LNCAP (cell line): ENCODE measurements at regions not wholly inside any gene's neighbourhood (a gene's known extent, or its start where the extent isn't known, plus 50 kb on each side); places are given as distances from the start of the nearest gene placed in this dataset.

Source experiments
- TF ChIP-seq, protein P1 (sequence below): fragments of 450-650 bp; IDR thresholded peaks from 2 replicates; pipeline ENCODE4 v1.5.1; 2017; ENCODE audit warnings: mild to moderate bottlenecking

DNA sequence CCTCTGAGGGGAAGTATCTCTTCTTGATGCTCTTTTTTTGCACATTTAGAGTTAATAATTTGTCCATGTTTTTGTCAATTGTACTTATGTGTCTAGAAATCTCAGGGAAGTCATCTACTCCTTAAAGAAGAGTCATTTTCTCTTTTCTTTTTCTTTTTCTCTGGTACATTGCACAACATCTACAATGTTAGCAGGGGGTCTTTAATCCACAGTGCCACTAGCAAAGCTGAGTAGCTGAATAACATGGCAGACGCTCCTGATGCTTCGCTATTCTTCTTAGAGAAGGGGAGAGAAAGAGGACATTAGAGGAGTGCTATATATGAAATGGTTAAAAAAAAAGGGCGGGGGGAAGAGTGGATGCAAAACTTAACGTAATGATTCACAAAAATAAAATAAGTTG lies 399.6 kb upstream of the CWC22 start:
- TF ChIP-seq, protein P1, sequence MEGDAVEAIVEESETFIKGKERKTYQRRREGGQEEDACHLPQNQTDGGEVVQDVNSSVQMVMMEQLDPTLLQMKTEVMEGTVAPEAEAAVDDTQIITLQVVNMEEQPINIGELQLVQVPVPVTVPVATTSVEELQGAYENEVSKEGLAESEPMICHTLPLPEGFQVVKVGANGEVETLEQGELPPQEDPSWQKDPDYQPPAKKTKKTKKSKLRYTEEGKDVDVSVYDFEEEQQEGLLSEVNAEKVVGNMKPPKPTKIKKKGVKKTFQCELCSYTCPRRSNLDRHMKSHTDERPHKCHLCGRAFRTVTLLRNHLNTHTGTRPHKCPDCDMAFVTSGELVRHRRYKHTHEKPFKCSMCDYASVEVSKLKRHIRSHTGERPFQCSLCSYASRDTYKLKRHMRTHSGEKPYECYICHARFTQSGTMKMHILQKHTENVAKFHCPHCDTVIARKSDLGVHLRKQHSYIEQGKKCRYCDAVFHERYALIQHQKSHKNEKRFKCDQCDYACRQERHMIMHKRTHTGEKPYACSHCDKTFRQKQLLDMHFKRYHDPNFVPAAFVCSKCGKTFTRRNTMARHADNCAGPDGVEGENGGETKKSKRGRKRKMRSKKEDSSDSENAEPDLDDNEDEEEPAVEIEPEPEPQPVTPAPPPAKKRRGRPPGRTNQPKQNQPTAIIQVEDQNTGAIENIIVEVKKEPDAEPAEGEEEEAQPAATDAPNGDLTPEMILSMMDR = no peak

DNA sequence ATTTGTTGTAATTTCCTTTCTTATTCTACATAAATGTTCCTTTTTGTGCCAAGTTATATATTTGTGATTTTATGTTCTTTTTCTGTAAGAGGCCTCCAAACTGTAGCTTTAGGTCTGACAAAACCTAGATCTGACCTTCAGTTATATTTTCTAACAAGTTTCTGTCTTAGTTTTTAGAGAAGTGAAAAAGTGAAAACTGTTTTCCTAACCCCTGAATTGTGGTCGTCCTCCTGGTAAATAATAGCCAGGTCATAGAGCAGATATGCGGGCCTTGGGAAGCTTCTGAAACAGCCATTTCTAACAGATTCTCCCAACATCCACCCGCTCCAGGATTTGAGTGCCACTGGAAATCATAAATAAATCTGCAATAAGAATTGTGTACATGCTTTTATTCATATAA lies 398.4 kb upstream of the CWC22 start:
- TF ChIP-seq, protein P1 = no peak

DNA sequence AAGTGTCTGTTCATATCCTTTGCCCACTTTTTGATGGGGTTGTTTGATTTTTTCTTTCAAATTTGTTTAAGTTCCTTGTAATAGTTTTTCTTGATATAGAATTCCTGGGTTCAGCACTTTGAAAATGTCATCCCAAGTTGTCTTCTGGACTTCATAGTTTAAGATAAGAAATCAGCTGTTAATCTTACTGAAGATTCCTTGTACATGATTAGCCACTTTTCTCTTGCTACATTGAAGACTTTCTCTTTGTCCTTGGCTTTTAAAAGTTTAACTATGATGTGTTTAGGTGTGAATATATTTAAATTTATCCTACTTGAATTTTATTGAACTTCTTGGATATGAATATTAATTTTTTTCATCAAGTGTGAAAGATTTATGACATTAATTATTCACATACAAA lies 387.2 kb upstream of the CWC22 start:
- TF ChIP-seq, protein P1 = no peak

DNA sequence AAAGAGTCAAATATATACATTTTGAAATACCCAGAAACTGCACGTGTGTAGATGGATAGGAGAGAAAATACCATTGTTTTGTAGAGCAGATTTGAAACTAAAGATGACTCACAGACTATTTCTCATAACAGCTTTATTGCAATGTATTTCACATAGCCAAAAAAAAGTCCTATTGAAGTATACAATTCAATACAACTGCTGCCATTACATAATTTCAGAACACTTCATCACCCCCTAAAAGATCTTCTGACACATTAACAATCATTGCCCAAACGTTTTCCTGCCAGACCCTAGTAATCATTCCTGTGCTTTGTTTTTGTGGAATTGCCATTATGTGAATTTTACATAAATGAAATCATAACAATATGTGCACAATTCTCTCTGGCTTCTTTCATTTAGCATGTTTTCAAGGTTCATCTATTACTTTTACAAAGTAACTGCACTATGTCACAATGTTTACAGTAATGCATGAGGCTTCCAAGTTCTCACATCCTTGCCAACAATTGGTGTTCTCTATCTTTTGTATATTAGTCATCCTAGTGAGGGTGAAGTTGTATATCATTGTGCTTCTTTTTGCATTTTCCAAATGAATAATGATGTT lies 378.6 kb upstream of the CWC22 start:
- TF ChIP-seq, protein P1 = no peak

DNA sequence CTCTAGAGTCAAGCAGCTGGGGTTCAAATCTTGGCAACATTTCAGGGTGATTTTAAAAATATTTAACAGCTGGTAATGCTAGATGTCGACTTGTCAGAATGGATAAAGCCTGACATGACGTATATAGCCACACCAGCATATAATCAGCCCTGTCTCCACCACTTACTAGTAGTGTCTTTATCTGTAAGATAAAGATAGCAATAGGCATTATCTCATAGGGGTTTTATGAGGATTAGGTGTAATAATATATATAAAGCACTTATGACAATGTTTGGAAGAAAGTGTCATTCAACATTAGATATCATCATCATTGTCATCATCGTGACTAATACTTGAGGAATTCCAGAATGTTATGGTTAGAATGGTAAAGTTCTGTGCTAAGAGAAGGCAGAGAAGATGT lies 369.0 kb upstream of the CWC22 start:
- TF ChIP-seq, protein P1 = no peak

DNA sequence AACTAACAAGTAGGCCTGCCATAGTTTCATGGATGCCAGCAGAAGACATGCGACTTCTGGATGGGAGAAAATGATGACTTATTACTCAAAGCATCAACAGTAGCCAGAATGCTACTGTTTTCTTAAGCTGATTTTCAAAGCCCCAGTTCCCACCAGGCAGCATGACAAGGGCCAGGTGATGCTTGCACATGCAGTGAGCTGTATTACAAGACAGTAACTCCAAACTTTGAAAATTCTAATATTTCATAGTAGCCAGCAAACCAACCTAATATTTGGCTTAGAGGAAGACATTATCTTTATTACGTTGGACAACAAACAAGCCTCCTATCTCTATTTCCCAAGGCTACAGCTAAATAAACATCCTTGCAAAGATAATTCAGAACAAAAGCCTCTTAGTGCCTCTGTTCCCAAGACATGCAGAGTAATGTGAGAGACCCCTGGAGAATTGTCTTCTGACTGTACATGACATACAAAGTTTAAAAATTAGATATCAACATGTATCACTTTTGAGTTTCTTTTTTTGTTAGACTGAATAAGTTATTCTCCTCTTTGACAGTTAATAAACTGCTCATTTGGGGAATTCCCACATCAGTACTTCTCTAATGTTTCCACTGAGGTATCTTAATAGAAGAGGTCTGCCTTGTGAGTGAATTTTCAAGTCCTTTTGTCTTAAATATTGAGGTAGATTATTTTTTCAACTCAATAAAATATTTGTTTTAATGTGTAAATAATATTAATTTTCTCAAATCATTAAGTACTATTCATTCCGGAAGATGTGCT lies 367.6 kb upstream of the CWC22 start:
- TF ChIP-seq, protein P1 = no peak

DNA sequence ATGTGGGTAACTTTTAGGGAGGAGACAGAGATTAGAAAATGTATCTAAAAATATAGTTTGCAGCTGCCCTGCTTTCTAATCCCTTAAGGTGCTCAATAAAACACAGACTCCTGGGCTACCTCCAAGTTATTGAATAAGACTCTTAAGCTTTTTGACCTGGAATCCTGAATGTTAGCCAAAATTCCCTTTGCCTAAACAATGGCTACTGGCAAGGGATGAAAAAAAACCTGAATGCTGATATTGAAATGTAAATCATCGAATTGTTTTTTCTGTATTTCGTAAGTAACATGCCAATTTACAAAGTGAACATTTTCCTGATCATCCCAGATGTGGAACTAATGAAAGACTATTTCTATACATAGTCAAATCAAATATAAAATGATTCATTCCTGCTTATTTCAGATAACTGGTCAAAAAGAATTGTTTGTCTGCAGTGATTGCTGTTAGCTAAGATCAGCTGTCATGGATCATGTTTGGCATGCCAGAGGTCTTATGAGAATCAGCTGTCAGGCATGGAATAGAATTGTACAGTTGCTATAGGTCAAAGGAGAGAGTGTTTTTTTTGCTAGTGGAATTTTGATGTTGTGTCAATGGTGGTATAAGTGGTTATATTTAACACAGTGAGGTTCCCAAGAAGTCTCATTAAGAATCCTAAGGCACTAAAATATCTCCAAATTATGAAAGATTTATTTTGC lies 363.6 kb upstream of the CWC22 start:
- TF ChIP-seq, protein P1 = no peak
